Fibroblast of skin of right biceps (primary cell): ENCODE measurements at regions not wholly inside any gene's neighbourhood (a gene's known extent, or its start where the extent isn't known, plus 50 kb on each side); places are given as distances from the start of the nearest gene placed in this dataset.

Source experiments
- DNase-seq: peaks from one replicate; pipeline ENCODE4 v3.0.0-alpha.2; 2013

DNA sequence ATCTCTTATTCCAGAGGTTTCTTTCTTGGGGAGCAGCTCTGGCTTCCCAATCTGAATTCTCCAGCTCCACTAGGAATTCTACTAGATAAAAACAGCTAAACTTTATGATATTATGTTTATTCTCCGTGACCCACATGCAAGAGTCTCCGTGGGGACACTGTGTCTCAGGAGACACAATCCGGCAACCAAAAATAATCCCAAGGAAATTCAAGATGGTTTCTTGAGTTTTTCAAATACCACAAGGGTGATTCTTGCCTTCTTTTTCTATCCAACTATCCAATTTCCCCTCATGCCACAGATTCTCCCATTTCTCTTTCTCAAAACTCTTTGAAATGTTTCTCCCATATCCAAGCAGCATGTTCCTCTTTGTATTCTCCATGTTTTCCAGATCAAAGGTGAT, 103.1 kb downstream of the FAS start:
- DNase-seq: no peak

DNA sequence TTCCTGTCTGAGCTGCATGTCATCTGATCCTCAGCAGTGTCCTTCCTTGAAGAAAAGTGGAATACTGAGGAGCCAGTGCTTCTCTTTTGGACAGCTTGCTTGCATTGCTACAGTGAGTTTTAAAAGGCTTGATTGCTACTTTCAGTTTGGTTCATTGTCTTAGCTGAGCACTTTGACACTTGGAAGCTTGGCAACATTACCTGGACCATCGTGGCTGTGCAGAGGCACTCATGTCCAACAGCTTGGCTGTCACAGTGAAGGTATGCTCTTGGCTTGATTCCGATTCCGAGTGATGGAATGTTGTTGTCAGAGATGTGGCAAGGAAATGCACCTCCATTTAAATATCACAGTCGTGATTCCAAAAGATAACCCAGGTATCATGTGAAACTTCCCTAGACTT, 102.4 kb downstream of the FAS start:
- no peak for DNase-seq

DNA sequence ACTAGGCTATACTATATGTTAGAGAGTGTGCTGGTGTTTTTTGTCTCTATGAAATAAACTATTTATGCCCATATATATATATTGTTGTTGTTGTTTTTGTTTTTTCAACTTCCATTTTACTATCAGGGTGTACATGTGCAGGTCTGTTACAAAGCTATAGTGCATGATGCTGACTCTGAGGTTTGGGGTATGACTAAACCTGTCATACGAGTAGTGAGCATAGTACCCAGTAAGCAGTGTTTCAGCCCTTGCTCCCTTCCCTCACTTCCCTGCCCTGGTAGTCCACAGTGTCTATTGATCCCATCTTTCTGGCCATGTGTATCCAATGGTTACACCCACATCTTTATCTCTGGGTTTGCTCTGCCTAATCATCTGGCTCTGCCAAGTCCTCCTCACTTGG, 101.8 kb downstream of the FAS start:
- DNase-seq: no peak

DNA sequence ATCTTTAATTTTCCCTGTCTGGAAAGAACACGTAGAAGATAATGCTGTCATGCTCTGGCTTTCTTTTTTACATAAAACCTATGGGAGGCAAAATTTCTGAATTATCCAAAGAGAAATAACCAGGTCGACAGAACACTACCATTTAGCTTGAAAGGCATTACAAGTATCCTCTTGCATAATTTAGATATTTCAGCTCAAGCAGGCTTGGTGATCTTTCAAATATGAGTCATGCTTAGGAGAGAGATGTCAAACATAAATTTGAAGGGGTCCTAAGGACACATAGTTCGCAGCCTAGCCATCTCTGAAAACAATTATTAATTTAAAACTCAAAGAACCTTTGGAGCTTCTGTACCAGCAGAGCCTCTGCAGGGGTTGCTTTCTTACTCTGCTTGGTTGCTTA, 100.9 kb downstream of the FAS start:
- DNase-seq: peak; percentile 73

DNA sequence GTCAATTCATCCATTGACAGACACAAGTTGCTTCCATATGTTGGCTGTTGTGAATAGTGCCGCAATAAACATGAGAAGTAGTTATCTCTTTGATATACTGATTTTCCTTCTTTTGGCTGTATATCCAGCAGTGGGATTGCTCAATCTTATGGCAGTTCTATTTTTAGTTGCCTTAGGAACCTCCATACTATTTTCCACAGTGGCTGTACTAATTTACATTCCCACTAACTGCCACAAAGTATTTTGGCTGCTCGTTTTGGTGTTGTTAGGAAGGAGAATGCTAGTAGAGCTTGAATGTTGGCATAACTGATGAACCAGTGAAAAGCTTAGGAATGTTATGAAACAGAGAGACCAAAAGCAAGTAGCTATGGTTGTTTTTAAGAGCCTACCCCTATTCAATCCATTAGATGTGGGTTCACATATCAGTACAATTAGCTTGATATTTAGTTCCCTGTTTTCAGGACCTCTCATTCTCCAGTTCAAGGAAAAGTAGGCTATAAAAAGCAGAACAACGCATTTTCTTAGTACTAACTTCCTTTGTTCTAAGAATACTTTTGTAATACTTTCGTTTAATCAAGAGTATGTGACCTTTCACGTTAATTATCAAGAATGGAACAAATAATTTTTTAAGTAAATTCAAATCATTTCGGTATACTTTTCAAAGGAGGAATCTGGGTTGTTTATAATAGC, 100.3 kb downstream of the FAS start:
- peak; percentile 89 for DNase-seq

DNA sequence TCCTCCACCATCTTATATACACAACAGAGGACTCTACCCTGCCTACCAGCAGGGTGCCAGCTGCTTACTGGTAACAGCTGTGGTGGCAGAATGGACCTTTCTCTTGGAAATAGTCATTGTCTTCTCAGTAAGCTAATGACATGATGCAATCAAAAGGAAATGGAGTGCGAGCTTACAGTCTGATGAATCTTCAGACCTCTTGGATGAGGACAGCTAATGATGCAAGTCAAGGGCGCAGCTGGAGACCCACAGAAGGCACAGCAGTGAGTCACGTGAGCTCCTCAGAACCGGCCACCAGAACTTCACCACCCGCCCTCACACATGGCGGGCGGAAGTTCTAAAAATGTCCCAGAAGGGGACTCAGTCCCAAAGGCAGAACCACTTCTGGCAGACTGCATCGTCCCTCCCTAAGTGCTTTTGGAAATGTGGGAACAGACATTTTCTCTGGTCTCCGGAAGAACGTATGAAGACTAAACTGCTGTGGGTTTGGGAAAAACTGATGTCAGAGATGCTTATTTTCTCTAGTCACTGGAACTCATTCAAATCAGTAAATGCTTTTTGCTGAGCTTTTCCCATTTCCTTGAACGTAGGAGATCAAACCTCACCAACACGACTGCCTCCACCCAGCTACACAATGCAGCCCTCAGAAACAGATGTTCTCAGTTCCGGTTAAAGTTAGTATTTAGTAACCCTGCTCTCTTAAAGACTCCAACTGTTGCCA, 96.4 kb downstream of the FAS start:
- DNase-seq: peak; percentile 98

DNA sequence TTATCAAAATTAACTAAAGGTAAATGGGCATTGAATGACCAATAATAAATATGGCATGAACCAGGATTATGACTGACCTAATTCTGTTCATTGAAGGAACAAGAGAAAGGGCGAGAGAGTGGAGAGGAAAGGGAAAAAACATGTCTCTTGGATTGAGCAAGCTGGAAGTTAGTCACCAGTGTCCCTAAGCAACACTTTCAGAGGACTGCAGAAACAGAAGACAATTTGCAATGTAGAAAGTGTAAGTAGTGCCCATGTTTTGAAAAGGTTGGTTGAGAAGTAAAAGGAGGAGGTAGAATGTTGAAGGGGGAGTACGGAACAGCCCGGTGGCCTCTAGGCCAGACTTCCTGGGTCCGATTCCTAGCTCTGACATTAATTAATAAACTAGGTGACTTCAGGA, 94.6 kb downstream of the FAS start:
- no peak for DNase-seq

DNA sequence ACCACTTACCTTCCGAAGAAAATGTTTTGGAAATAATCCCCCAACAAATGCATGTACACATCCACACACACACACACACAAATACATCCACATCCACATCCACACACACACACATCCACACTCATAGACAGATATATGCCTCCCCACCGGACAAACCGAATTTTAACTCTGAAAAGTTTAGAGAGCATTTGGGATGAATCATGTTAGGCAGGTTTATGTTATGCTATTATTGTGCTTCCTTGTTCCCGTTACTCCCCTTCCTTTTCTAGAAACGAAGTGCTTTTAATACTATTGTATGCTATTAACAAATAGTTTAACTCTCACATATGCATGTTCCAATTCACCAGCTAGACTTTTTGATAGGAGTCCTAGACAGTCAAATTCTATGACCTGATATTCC, 91.5 kb downstream of the FAS start:
- DNase-seq: no peak

DNA sequence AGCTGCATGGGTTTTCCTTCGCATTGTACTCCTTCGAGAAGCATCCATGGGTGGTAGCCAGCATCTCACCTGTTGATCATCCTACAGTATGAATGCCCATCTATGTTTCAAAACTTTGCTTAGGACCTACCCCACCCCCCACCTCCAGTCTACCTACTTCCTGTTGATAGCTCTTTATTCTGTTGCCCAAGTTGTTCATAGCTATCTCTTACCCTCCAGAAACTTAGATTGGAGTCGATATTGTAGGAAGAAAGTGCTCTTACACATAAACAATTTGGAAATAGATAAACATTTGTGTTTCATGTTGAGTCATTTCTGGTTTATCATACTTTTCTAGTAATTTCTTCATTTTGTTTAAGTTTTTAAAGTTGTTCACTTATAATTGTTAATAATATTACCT, 90.1 kb downstream of the FAS start:
- DNase-seq: no peak

DNA sequence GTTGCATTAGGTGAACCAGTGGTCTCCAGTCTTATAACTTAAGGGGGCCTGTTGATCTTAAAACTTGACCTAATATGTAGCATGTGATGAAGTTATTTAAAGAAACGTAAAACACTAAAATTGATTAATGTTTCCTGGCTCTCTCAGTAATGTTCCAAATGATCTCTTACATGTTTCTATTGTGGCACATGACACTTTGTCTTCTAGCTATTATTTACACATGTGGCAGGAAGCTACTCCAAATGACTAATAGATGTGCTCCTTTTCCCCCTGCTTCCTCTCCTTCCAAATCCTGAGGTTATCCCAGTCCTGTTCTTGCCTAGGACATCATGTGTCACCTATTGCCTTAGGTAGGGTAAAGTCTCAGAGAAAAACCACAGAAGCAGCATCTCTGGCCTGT, 89.4 kb downstream of the FAS start:
- DNase-seq: peak; percentile 78

DNA sequence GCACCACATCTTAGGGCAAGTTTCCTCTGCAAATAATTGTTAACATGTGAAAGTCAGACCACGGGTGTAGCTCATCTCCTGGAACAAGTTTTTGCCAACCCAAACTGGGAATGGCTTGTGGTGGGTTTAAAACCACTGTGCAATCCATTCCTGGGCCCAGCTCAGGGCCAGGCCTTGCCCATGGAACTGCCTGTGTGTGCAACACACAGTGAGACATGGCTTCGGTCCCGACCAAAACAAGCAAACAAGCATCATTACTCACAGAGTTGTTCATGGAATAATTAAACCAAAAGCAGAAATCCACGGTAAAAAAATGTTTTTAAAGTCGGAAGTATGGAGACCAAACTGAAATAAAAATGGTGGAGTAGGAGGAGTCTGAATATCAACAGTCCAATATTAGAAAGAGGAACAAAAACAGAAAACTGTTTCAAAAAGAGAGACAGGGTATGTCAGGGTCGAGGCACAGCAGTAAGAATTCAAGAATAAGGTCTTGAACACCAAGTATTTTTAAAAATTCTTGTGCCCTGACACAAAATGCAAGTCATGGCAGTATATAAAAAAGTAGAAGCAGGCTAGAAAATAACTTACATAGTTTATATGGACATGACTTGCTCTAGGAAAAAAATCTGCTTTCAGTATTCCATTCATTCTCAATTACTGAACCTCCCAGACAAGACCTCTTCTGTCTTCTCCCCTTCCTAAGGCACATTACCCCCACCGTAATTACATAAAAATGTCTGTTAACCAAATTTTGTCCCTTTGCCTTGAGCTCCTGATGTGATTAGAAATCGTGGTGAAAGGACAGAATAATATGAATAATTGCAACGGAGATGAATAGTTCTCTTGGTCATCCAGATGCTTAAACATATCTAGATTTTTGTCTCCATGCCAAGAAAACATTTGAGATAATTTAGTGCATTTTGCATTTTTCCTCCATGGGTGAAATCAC, 88.4 kb downstream of the FAS start:
- DNase-seq: peak; percentile 97

DNA sequence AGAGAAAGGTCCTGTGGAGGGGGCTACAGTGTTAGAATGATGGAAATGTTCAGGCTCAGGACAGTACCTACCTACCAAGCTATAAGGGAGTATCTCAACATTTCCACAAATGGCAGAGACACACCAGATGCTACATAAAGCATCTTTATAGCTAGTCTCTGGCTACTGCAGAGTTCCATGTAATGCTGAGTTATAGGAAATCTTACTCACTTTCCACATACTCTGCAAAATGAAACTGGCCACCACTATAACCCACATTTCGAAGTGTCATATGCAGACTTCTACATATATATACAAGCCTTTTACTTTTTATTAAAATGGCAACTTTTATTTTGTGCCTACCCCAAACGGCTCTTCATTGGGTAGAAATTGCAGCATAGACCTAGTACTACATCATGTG, 85.5 kb downstream of the FAS start:
- no peak for DNase-seq

DNA sequence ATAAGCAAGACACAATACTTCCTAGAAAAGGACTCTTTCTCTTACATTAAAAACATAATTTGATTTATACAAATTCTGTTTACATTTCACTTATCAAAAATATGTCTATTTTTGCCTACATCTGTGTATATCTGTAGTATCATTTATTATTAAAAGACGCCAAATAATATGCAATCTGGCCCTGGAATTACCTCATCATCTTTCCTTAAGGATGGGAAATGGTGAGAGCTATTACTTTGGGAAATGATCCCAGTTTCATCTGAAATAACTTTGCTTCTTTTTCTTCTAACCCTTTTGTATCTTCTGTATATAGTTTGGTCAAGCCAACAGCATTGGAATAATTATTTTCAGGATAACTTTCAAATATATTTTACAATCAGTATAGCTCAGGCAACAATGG, 85.0 kb downstream of the FAS start:
- no peak for DNase-seq

DNA sequence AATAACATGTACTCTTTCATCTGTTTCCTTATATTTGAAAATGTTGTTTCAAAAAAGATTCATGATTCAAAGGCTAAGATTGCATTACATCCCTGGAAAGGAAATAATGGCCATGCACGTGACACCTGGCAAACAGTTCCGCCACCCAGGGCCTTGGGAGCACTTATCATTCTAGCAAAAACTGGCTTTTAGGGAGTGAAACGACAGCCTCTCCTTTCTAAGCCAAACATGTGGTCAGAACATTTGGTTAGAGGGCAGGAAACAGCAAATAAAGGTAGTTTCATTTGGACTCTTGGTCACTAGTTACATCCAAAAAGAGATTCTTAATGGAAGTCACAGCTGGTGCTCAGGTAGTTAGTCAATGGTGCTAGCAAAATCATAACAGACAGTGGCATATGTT, 83.5 kb downstream of the FAS start:
- DNase-seq: peak; percentile 42

DNA sequence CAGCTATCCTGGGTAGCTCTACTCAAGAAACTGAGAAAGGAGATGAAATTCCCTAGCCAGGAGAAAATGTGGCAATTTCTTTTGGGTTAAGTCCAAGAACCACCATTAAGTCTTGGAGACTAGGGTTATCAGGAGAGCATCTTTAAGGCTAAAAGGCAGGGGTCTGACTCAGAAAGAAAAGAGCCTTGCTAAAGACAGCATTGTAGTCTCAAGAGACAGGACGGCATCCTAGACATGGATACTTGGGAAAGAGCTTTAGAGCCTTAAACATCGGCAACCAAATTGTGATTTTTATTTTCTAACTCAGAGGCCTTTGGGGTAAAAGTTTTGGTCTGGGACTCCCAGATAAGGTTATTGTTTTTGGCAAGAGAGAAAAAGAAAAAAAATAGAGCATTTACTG, 83.1 kb downstream of the FAS start:
- DNase-seq: peak; percentile 78

DNA sequence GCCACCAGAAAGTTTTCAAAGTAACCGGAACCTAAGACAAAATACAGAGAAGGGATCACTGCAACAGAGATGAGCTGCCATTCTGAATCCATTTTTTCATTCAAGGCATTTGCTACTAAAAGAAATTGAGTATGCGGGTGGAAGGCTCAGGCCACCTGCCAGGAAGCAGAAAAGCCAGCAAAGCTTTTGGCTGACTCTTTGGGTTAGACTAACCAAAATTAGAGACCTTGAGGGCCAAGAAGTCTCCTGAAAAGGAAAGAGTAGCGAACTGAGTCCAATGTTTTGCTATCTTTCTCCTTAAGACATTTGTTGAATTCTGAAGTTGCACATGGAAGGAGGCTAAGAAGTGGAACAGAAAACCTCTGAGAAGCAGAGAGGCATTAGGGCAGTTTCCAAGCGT, 79.0 kb downstream of the FAS start:
- DNase-seq: no peak
